Motor neuron (in vitro differentiated cells): ENCODE measurements at regions not wholly inside any gene's neighbourhood (a gene's known extent, or its start where the extent isn't known, plus 50 kb on each side); places are given as distances from the start of the nearest gene placed in this dataset.

Source experiments
- ATAC-seq, 8 experiments: fragments of 200-7000 bp; cut with Tn5 transposase; replicated peaks in 6 of 8; 2 replicates each; pipeline ENCODE4 v1.8.0; 2021; ENCODE audit warnings: mild to moderate bottlenecking in 8 of 8, moderate library complexity in 8 of 8
- H3K27ac ChIP-seq, 2 donors: fragments of 250-450 bp; sonication (Bioruptor Pico); 2 replicates each; pipeline ENCODE4 v1.9.0; 2021; ENCODE audit warnings: antibody characterized with exemption in 2 of 2, mild to moderate bottlenecking in 2 of 2, moderate library complexity in 1 of 2
- H3K4me1 ChIP-seq, 2 donors: fragments of 250-450 bp; sonication (Bioruptor Pico); replicated peaks in 1 of 2; 2 replicates each; pipeline ENCODE4 v1.6.1; 2021; ENCODE audit warnings: antibody characterized with exemption in 2 of 2, mild to moderate bottlenecking in 2 of 2, moderate library complexity in 1 of 2
- H3K4me3 ChIP-seq, 5 donors: fragments of 250-450 bp; sonication (Bioruptor Pico); 2 replicates each; pipeline ENCODE4 v1.9.0; 2021; ENCODE audit warnings: antibody characterized with exemption in 5 of 5, mild to moderate bottlenecking in 5 of 5, moderate library complexity in 4 of 5
- WGBS, 10 experiments: fragments of 450-650 bp; shearing (Covaris generic); methylation state at CpG; one replicate each; pipeline ENCODE4 v1.0.0; 2022; 5-methylcytosine and 5-hydroxymethylcytosine counted together
- in situ Hi-C, 9 experiments: fragments of 400-800 bp; cut with MboI; loops; one replicate each; pipeline ENCODE4 v1.15.0; 2021; ENCODE audit warnings: low sequenced_read_pairs in 9 of 9, low pct_unique_long_range_greater_than_20kb in 2 of 9; ENCODE audit not compliant: unreplicated experiment in 9 of 9

DNA sequence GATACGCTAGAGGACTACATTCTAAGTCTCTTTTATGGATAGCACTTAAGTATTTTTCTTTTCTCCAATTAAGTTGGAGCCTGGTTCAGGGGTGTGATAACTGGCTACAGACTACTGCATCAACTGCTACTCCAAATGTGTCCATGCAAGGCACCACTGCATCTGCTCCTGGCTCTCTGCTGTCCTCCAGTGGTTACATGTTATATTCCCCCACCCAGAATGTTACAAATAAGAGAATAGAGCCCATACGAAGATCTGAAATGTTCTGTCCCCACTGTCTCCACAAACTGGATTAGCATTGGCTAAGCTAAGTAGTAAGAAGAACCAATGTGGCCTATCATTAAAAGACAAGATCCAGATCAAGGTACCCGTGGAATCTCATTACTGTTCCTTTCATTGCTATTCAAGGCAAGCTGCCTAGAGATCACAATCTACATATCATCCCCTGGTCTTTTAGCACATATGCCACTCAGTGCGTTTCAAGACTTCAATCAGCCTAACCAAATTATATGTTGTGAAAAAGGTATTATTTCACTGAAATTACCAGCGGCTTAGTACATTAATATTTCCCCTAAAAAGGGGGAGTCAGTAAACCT lies 308.3 kb upstream of the SLC8A1 start:
- Histone ChIP-seq H3K27ac (no peak overlapping the region), H3K4me3 (no peak overlapping the region), H3K4me1 (no peaks in the 10 kb centered on the region)
- in situ Hi-C loops, result no loop called here
- WGBS, 10 experiments, result 0 to 88% (median 66%) methylated on average over 1 to 5 of the region's 5 CpGs; no CpG with 5 or more reads in 1 of the 10 experiments
- ATAC-seq, result peak in 4 of 8 experiments; percentile 55 to 95 (median 80)

DNA sequence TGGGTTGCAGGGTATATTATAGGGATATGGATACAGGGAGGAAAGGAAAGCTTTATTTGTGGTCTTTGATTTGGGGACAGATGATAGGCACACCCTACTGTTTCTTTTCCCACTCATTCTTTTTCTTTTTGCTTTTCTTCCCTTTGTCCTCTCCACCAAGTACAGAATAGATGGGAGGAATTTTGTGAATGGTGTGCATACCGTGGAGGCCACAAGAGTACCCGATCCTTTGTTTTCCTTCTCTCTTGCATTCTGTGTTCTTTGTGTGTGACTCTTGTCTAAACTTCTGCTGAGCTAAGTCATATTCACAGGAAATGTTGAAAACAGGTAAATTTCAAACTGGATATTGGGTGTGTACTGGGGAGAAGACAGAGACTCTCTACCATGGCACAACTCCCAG lies 321.4 kb upstream of the SLC8A1 start:
- no peak for ATAC-seq
- in situ Hi-C loops, result no loop called here

DNA sequence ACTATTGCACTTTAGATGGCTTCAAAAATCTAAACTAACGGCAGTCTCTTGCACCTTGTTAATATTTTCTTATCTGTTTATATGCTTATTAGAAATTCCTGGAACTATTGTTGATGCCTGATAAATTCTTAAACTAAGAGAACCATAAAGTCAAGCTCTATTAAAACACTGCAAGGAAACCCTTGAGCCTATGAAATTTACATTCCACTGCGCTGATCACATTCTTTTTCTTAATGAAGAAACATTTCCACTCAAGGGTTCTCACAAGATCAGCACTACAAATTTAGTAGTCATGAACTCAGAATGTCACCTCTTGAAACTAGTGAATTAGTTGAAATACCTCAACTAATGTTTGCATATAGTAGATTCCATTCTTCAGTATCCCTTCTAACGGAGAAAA lies 331.8 kb upstream of the SLC8A1 start:
- no peak for ATAC-seq
- WGBS, 10 experiments, result 44 to 97% (median 83%) methylated on average over 1 to 3 of the region's 3 CpGs; no CpG with 5 or more reads in 1 of the 10 experiments
- Histone ChIP-seq H3K4me1 (no peaks in the 10 kb centered on the region), H3K27ac (no peak overlapping the region), H3K4me3 (no peak overlapping the region)
- in situ Hi-C loops, result no loop called here

More for the DNA sequence above, 321.4 kb upstream of the SLC8A1 start:
- H3K4me3 ChIP-seq, result no peak overlapping the region
- WGBS, 10 experiments, result 17 to 71% (median 37%) methylated on average over 1 to 2 of the region's 2 CpGs; no CpG with 5 or more reads in 5 of the 10 experiments
- no peak overlapping the region for H3K27ac ChIP-seq
- H3K4me1 ChIP-seq, result no peaks in the 10 kb centered on the region

DNA sequence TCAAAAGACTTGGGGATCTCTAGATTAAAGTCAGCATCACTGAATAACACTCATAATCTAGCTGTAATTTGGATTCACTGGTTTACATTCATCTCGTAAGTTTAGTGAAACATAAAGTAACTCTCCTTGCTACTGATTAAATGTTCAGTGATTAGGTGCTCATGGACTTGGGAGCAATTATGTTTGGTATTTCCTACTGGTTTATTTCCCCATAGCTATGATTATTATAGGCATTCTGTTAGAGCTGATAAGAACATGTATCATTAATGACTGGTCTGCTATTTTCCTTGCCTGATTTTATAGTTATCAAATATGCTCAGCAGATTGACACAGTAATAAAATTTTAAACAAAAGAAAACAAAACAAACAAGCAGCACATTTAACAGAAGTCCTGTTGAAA lies 334.7 kb upstream of the SLC8A1 start:
- WGBS, 10 experiments, result 0 to 100% (median 62%) methylated on average over 1 of the region's 1 CpG; no CpG with 5 or more reads in 2 of the 10 experiments
- in situ Hi-C loops, result no loop called here
- no peak overlapping the region for H3K27ac ChIP-seq

DNA sequence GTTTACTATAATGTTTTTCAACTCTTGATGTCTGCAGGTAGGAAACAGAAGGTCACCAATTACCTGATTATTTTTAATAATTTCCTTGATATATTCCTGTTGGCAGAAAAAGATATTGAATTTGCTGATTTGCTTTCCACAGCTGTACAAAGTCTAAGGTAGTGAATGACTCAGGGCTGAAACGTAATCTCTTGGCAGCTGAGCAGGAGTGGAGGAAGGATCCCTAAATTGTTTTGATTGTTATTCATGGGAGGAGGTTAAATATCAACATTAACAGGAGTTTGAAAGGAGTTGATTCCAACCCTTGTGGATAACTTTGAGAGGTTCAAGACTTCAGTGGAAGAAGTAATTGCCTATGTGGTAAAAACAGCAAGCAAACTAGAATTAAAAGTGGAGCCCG lies 345.2 kb upstream of the SLC8A1 start:
- no peak overlapping the region for H3K27ac ChIP-seq
- in situ Hi-C loops, result no loop called here
- H3K4me1 ChIP-seq, result no peaks in the 10 kb centered on the region
- WGBS, 10 experiments, result 25 to 86% (median 50%) methylated on average over 1 to 2 of the region's 2 CpGs; no CpG with 5 or more reads in 2 of the 10 experiments
- no peak overlapping the region for H3K4me3 ChIP-seq
- no peak for ATAC-seq

More for the DNA sequence above, 334.7 kb upstream of the SLC8A1 start:
- Histone ChIP-seq H3K4me1 (no peaks in the 10 kb centered on the region), H3K4me3 (no peak overlapping the region)
- ATAC-seq, result no peak

DNA sequence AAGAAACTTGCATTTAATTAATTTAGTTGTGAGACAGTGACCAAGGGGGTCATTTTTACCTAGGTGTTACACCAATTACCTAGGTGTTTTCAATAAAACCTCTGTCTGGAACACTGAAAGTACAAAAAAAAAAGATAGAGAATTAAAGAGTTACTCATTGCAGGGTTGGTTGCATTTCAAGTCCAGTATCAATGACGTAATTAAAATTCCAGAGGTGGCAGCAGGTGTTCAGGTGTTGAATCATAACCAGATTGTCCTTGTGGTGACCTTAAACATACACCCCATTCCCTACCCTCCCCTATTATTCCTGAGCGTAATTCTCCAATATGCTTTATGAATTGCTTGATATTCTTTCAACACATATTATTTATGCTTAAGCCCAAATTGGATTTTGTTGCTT lies 352.0 kb upstream of the SLC8A1 start:
- 0 to 100% (median 92%) methylated on average over 1 to 2 of the region's 2 CpGs; no CpG with 5 or more reads in 4 of the 10 experiments for WGBS, 10 experiments
- in situ Hi-C loops, result no loop called here
- no peak overlapping the region for H3K4me3 ChIP-seq
- H3K4me1 ChIP-seq, result no peaks in the 10 kb centered on the region
- H3K27ac ChIP-seq, result no peak overlapping the region
- ATAC-seq, result no peak

DNA sequence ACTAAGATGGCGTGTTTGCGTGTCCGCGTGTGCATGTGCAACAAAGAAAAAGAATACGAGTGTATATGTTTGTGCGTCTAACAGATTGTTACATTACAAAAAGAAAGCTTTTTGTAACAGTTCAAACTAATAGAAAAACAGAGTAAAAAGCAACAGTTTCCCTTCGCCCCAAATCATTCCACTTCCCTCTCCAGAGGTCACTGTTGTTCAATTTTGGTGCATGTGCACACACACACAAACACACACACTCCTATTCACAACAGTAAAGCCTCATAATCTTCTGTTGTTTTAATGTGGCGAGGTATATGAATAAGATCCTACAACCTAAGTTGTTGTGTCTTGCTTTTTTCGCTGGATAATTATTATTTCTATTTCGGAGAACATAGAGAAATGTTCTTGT lies 357.3 kb upstream of the SLC8A1 start:
- Histone ChIP-seq H3K4me3 (no peak overlapping the region), H3K27ac (no peak overlapping the region), H3K4me1 (no peaks in the 10 kb centered on the region)
- ATAC-seq, result no peak
- in situ Hi-C loops, result no loop called here
- WGBS, 10 experiments, result 5 to 100% (median 85%) methylated on average over 2 to 10 of the region's 10 CpGs; no CpG with 5 or more reads in 2 of the 10 experiments

DNA sequence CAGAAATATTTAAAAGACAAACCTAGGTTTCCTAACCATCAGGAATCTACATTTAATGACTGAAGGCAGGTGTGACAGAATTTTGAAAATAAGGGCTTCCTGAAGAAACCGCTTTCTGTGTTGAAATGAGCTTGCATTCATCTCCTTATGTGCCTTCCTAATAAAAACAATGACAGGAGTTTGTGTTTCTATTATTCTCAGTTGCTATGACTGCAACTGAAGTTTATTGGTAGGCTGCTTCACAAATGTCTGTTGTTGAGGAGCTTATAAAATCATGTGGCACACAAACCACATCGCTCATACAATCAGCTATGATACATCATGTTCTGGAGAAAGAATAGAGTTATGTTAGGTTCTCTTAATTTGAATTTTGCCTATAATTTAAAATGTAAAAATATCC lies 362.7 kb upstream of the SLC8A1 start:
- 0 to 100% (median 89%) methylated on average over 1 to 2 of the region's 2 CpGs for WGBS, 10 experiments
- in situ Hi-C loops, result no loop called here
- Histone ChIP-seq H3K4me3 (no peak overlapping the region), H3K4me1 (no peaks in the 10 kb centered on the region), H3K27ac (no peak overlapping the region)
- ATAC-seq, result peak in 1 of 8 experiments; percentile 45

DNA sequence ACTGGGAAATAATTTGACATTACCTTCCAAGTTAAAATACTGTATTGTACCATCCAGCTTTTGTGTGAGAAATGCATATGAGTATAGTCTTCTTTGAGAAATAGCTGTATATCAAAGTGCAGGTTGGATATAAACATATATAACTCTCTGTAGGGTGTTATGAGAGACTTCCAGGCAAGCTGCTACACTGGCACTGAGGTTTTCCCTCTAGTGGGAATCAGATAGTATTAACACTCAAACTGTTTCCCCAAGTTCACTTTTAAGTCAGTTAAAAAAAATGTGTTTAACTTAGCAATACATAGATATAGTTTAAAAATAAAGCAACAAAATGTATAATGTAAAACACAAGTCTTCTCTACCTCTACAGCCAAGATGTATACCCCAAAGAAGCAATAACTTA lies 368.4 kb upstream of the SLC8A1 start:
- Histone ChIP-seq H3K4me1 (peaks cover 0 to 3% of the 10 kb centered on the region in 2 donors), H3K4me3 (no peak overlapping the region), H3K27ac (no peak overlapping the region)
- ATAC-seq, result no peak
- in situ Hi-C loops, result no loop called here

DNA sequence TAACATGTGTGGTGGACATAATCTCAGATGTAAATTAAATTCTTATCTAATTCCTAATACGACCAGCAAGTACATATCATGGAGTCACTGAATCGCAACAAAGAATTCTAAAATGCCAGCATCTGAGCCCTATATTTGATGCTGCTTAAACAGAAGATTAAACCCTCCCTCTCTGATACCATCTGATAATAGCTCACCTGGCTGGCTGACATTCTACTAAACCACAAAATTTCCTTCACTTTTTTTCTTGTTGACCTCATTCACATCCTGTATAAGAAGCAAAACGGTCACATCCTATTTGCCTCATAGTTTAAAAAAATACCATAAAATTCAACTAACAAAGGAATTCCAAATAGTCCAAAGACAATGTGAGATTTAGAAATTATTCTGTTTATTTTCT lies 371.6 kb upstream of the SLC8A1 start:
- no peak overlapping the region for H3K27ac ChIP-seq
- in situ Hi-C loops, result no loop called here
- WGBS, 10 experiments, result 50 to 100% (median 88%) methylated on average over 1 to 3 of the region's 3 CpGs; no CpG with 5 or more reads in 1 of the 10 experiments

DNA sequence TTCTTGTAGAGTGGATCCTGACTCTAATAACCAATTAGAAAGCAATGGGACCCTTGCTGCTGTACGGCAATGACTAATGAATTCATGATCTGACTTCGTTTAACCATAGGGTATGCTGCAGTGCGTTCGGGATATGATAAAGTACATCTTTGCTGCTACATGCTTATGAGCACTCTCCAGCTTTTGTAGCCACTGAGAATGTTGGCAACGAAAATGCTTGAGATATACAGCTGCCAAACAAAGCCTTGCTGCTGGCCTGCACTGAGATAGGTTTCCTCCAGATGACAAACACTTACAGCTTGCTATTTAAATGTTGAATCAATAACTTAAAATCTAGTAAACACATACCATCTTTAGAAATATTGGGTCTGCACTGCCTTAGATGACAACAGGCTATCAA lies 372.4 kb upstream of the SLC8A1 start:
- 7 to 94% (median 70%) methylated on average over 1 to 5 of the region's 5 CpGs; no CpG with 5 or more reads in 1 of the 10 experiments for WGBS, 10 experiments
- H3K27ac ChIP-seq, result no peak overlapping the region
- peaks cover 0 to 25% of the 10 kb centered on the region in 2 donors for H3K4me1 ChIP-seq
- H3K4me3 ChIP-seq, result no peak overlapping the region
- no peak for ATAC-seq
- in situ Hi-C loops, result no loop called here

More for the DNA sequence above, 371.6 kb upstream of the SLC8A1 start:
- Histone ChIP-seq H3K4me1 (peaks cover 0 to 21% of the 10 kb centered on the region in 2 donors), H3K4me3 (no peak overlapping the region)
- no peak for ATAC-seq

DNA sequence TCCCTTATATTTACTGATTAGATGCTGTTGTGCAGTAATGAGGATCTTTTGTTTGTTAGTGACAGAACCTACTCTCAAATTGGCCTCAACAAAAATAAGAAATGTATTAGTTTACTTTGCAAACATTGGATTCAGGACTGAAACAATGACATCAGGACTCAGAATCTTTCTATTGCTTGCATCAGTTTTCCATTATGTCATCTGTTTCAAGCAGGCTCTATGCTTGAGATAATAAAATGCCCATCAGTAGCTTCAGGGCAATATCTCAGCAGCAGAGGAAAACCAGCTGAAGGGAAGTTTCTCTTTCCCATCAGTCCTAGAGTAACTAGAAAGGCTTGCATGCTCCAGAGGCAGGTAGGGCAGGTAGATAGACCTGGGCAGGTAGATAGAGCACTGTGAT lies 375.5 kb upstream of the SLC8A1 start:
- in situ Hi-C loops, result no loop called here
- peak overlapping the region in 1 of 2 donors; percentile 25 for H3K27ac ChIP-seq
- ATAC-seq, result peak in 5 of 8 experiments; percentile 44 to 94 (median 89)

DNA sequence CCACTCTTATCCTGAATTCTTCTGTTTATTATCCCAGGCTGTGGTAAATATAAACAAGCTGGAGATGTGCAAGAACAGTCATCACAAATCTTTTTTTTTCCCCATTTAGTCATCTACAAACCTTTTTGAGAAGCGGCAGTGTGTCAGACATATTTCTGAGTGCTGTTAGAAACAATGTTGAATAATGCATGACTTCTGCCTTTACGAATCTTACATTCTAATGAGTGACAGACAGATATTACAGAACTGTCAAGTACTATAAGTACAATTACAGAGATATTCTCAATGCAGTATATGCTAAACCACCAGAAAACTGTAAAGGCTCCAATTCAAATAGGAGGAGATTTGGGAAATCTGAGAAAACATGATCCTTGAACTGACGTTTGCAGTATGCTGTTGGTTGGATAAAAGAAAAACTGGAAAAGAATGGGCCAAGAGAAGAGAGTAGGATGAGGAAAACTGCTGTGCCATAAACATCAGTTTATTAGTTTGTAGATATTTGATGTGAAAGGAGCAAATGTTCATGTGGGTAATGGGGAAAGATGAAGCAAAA lies 379.5 kb upstream of the SLC8A1 start:
- WGBS, 10 experiments, result 6 to 90% (median 58%) methylated on average over 1 to 3 of the region's 3 CpGs; no CpG with 5 or more reads in 2 of the 10 experiments
- ATAC-seq, result no peak
- in situ Hi-C loops, result no loop called here
- H3K27ac ChIP-seq, result no peak overlapping the region
- peaks cover 0 to 24% of the 10 kb centered on the region in 2 donors for H3K4me1 ChIP-seq
- H3K4me3 ChIP-seq, result no peak overlapping the region

More for the DNA sequence above, 375.5 kb upstream of the SLC8A1 start:
- Histone ChIP-seq H3K4me1 (peaks cover 0 to 31% of the 10 kb centered on the region in 2 donors), H3K4me3 (no peak overlapping the region)

DNA sequence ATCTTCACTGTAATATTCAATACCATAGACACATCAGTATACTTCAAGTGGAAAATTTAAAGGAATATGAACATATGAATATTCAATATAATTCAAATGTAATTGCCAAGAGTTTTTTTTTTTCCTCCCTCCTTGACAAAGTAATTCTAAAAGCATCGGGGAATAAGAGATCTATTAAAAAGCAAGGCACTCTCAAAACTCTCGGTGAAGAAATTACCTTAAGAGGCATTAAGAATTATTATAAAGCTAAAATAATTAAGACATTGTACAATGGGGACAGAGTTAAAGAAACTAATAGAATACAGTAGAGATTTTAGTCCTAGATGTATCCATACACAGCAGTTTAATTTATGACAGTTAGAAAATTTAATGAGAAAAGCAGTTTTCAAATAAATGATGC lies 390.0 kb upstream of the SLC8A1 start:
- 58 to 100% (median 90%) methylated on average over 1 to 2 of the region's 2 CpGs for WGBS, 10 experiments
- no peaks in the 10 kb centered on the region for H3K4me1 ChIP-seq
- no peak for ATAC-seq
- no peak overlapping the region for H3K4me3 ChIP-seq
- in situ Hi-C loops, result no loop called here
- no peak overlapping the region for H3K27ac ChIP-seq
